NCI-H82 (cell line): ENCODE measurements at regions not wholly inside any gene's neighbourhood (a gene's known extent, or its start where the extent isn't known, plus 50 kb on each side); places are given as distances from the start of the nearest gene placed in this dataset.
"Not testable (repeated sequence)": the region's sequence is repeated elsewhere in the genome, so short reads cannot be mapped to it uniquely, and the experiment has no call there.

ENCODE experiments used
- DNase-seq: peaks from one replicate; lab custom pipeline; 2025; lab: John Stamatoyannopoulos, UW

- DNase-seq = no peak
Observed at GRCh38 chr14:49114161-49114893, 471.9 kb downstream of the RPS29 start.

DNA sequence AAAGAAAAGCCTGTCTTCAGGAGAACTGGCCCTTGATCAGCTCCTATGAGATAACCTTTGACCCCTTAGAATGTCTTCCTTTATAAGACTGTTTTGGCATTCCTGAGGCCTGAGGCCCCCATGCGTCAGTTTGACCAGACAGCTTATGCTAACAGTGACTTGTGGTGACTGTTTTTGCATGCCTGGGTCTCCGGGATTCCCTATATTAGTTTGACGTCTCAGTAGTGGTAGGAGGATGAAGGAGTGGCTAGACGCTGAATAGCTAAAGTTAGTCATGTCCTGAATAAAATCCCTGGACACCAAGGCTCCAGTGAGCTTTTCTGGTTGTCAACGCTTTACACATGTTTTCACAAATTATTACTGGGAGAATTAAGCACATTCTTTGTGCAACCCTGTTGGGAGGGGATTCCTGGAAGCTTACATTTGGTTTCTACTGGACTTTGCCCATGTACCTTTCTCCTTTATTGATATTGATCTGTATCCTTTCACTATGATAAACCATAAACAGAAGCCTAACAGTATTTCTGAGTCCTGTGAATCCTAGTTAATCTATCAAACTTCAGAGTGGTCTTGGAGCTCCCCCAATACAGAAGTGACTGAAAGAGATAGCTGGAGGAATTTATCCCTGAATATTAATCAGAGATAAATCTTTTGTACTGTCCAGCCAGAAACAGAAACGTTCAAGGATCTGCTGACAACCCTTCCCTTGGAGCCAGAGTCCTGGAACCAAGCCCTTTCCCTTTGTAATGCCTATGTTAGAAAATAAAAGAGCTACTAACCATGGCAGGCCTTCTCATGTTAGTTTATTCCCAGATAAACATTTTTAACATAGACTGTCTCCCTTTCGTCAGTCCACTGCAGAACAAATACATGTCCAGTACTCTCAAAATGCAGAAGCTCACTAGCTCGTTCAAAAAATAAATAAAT is 479.2 kb downstream of the RPS29 start:
- DNase-seq = no peak

DNA sequence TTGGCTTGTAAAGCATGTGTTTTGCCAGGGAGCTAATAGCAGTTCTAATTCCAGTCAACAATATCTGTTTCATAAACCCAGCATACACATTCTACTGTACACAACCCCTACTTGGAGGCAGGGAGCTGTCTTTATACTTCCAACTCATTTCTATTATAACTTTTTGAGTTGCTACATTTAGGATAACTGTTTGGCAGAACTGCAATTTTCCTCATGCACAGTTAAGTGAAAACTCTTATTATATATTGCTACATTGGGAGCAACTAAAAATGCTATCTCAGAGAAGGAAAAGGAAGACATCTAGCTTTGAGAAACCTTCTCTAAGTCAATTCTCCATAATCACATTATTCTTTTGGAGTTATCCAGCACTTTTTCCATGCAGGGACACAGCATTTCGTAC is 480.2 kb downstream of the RPS29 start:
- DNase-seq = no peak

DNA sequence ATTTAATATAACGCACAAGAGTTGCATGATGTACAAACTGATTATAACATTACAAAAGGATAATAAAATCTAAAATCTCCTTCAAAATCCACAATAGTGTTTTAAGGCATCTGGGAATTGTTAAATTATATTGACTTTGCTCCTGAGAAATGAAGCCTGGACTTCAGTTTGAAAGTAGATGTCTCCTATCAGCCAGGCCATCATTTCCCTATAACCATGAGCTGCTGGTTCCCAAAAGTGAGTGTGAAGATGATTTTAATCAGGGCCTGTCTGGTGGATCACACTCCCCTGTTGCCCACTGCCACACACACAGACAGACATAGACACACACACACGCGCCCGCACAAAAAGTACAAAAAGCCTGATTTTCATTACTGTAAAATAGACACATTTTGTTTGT is 480.7 kb downstream of the RPS29 start:
- DNase-seq = no peak

GRCh38 chr14:49092345-49092744 is 493.8 kb downstream of the RPS29 start:
- DNase-seq = no peak

GRCh38 chr14:49089107-49089506 is 497.1 kb downstream of the RPS29 start:
- DNase-seq = no peak

- DNase-seq = not testable (repeated sequence)
Observed at GRCh38 chr14:49073292-49073691, 512.9 kb downstream of the RPS29 start.

DNA sequence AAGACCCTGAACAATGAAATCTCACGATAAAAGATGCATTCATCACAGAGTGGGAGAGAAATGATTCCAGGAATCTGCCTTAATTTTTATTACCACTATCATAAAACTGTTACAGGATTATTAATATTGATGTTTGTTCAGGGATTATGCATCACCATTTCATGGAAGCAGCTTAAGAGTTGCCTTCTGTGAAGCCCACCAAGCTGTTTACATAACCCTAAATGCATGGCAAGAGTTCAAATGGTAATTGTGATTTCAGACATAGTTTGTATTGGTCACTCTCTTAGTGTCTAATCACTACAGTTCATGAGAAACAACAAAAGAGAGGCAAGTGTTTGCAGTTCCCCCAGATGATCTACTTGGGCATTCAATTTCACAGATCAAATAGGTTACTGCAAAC is 527.7 kb downstream of the RPS29 start:
- no peak for DNase-seq

DNA sequence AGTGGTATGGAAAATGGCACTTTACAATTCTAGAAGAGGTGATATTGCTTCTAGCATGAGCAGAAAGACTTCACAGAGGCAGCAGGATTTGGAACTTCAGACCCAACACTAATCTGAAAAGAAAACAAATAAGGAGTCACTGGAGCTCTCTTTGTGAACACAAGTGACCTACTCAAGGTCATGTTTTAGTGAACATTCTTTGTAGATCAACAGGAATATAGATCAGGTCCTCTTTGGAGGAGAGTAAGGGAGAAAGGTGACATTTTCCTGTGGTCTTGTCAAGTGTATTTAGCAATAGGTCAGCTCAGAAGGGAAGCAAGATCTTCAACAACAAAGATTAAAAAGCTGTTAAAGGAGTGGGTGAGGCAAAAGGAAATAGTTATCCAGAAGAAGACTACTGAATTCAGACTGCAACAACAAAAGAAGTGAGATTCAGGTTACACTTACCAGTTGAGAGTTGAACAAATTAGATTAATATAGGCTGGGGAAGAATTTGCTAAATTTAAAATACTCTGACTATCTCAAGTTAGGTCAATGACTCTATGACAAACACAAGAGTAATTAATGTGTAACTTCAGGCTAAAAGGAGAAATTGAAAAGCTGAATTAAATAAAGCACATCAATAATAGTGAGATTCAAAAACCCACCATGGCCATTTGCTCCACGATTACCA is 528.2 kb downstream of the RPS29 start:
- no peak for DNase-seq

GRCh38 chr14:49056021-49056420 is 530.2 kb downstream of the RPS29 start:
- no peak for DNase-seq

- DNase-seq = peak; percentile 84
Observed at GRCh38 chr14:49052521-49052920, 533.7 kb downstream of the RPS29 start.

DNA sequence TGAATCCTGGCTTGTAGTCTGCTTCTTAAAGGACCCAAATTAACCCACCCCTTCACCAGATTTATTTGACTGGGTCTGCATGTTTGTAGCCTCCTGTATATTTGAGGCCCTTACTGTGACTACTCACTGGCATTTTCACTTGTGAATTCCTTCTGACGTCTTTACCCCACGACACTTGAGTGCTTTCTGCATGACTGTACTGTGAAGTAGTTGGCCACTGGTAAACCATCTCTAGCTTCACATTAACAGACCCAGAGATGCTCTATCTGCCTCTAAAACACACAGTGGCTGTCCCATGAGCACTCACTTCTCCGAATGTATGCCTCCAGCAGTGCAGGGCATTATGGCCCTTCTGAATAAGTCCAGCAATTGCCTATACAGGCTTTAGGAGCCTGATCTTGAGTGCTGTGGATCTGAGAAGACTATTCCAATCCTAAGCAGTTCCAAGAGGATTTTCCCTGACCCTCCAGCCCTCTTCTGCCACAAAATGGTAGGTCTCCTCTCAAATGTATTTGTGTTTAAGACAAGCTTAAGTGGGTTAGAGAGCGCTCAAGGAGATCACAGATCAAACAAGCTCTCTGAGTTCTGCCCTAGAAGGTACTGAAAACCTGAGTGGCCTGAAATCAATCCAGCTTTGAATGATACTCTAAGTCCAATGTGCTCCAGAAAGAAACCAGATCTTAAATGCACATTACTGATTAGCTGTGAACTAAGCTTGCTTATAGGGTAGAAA is 534.7 kb downstream of the RPS29 start:
- peak; percentile 14 for DNase-seq

GRCh38 chr14:49050822-49051221 is 535.4 kb downstream of the RPS29 start:
- peak; percentile 30 for DNase-seq

GRCh38 chr14:49049711-49050110 is 536.5 kb downstream of the RPS29 start:
- no peak for DNase-seq

GRCh38 chr14:49044981-49045380 is 541.2 kb downstream of the RPS29 start:
- DNase-seq = no peak

DNA sequence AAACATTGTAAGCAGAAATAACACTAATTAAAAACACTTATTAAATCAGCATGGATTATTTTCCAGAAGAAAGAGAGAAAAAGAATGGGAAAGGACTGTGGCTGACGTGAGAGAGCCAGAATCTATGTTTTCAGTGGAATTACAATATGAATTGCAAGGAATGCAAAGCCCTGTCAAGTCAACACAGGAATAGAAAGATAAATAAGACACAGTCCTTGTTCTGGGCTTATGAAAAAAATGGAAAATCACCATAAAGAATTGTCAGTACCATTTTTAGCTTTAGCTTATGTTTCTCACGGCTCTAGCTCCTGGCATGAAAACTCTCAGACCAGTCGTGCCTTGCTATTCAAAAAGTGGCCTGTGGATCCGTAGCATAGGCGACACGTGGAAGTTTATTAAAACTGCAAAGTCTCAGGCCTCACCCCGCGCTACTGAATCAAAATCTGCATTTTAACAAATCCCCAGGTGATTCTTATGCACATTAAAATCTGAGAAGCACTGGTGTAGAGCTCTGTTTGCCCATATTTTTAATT is 549.1 kb downstream of the RPS29 start:
- DNase-seq = no peak

DNA sequence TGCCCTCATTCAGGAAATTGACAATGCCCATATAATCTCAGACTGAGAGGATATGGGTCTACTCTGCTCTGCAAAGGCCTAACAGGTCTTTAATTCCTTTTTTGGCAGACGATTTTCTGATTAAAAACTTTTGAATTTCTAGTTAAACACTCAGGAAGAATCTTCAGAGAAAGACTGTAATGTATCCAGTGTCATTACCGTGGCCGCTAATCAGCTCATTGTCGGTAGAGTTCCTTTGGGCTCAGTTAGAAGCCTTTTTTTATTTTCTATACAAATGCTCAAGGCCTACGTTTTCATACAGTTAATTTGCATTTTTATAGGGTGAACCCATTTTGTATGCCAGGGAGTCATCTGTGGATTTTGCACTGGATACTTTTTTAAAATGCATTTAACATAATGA is 549.9 kb downstream of the RPS29 start:
- DNase-seq = no peak

DNA sequence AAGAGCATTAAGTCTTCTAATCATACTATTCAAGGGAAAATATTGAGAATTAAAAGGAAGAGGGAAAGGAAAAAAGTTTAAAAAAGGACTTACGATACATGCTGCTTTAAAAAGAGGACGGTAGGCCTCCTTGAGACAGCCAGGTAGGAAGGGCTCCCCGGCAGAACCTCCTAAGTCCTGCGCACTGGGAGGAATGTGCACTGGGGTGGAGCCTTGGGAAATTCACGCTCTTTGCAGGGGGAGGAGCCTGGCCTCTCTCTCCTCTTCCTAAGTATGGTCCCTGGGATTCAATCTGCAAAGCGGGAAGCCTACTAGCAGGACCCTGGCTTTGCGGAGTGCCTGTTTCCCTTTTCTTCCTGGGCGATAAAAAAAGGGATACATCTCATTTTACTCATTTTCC is 553.0 kb downstream of the RPS29 start:
- no peak for DNase-seq

DNA sequence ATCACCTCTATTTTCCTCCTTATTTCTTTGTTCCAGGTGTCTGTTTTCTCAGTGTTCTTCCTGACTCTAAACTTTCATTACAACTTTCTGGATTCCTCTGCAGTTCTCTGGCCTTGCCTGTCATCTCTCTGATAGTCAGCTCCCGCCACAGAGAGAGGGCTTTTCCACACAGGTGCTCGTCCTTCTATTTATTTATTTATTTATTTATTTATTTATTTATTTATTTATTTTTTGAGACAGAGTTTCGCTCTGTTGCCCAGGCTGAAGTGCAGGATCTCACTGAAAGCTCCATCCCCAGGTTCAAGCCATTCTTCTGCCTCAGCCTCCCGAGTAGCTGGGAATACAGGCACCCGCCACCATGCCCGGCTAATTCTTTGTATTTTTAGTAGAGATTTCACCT is 554.5 kb downstream of the RPS29 start:
- not testable (repeated sequence) for DNase-seq

GRCh38 chr14:49019467-49020115 is 566.6 kb downstream of the RPS29 start:
- DNase-seq = no peak

DNA sequence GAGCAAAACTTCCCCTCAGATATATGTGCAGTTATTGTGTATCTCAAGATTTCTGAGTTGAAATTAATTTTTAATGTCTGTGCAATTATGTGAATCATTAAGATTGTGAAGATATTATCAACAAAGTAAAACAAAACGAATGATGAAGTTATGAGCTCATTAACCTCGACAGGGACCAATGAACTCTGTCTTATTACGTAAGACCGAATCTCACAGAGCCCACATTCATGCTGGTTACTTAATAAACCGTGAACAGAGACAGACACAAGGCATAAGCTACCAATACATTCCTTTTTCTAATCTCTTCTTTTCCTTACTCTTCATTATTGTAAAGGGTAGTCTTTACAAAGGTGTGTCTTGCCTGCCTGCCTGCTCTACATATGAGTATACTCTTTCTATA is 568.7 kb downstream of the RPS29 start:
- DNase-seq = no peak
